Muscle layer of colon (tissue), 2 donors: ENCODE measurements at regions not wholly inside any gene's neighbourhood (a gene's known extent, or its start where the extent isn't known, plus 50 kb on each side); places are given as distances from the start of the nearest gene placed in this dataset.

Experiments used
- H3K27ac ChIP-seq: one replicate; pipeline ENCODE4 v1.7.0; 2013; ENCODE audit warnings: low read depth, mild to moderate bottlenecking, low read length, moderate library complexity
- H3K27me3 ChIP-seq, 2 donors: one replicate each; pipeline ENCODE4 v1.7.0; 2013; ENCODE audit warnings: low read length in 2 of 2, mild to moderate bottlenecking in 2 of 2; ENCODE audit not compliant: insufficient read depth in 2 of 2, control insufficient read depth in 1 of 2
- H3K36me3 ChIP-seq: one replicate; pipeline ENCODE4 v1.7.0; 2013; ENCODE audit warnings: mild to moderate bottlenecking, low read length; ENCODE audit not compliant: insufficient read depth
- H3K4me1 ChIP-seq: one replicate; pipeline ENCODE4 v1.7.0; 2013; ENCODE audit warnings: mild to moderate bottlenecking, low read length; ENCODE audit not compliant: insufficient read depth
- H3K4me3 ChIP-seq, 2 donors: one replicate each; pipeline ENCODE4 v1.7.0; 2013; ENCODE audit warnings: low read length in 2 of 2, low read depth in 1 of 2, mild to moderate bottlenecking in 1 of 2, moderate library complexity in 1 of 2
- H3K9ac ChIP-seq: one replicate; pipeline ENCODE4 v1.7.0; 2013; ENCODE audit warnings: low read length
- H3K9me3 ChIP-seq: one replicate; pipeline ENCODE4 v1.7.0; 2013; ENCODE audit warnings: mild to moderate bottlenecking, low read length
- donor health status: abdominal sarcoma.
- donor health status: Adenocarcinoma of cecum.

GRCh38 chr14:97077687-97078086 is 280.5 kb downstream of the VRK1 start:
- no peak overlapping the region for H3K9ac ChIP-seq
- H3K27me3 ChIP-seq, result no peaks in the 10 kb centered on the region
- H3K4me1 ChIP-seq, result no peaks in the 10 kb centered on the region
- no peaks in the 10 kb centered on the region for H3K9me3 ChIP-seq
- H3K27ac ChIP-seq, result no peak overlapping the region
- H3K4me3 ChIP-seq, result no peak overlapping the region
- H3K36me3 ChIP-seq, result no peaks in the 10 kb centered on the region

DNA sequence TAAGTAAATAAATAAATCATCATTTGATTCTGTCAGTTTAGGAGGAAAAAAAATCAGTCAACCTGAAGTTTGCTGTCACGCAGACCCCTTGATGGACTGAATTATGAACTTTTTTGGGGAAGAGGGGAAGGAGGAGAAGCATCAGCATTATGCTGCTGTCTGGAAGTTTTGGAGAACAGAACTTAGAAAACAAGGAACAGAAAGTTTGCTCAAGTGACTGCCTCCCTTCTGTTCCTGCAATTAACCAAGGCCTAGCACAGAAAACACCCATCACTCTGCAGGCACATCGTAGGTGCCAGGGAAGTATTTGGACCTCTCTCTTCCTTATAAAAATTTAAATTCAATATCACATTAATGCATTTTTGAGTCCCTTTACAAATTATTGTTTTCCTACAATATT is 283.8 kb downstream of the VRK1 start:
- Histone ChIP-seq H3K9ac (no peak overlapping the region), H3K36me3 (no peaks in the 10 kb centered on the region), H3K4me1 (no peaks in the 10 kb centered on the region), H3K27me3 (no peaks in the 10 kb centered on the region), H3K4me3 (no peak overlapping the region), H3K27ac (no peak overlapping the region), H3K9me3 (peaks cover 5% of the 10 kb centered on the region)

GRCh38 chr14:97095269-97095668 is 298.1 kb downstream of the VRK1 start:
- Histone ChIP-seq H3K36me3 (no peaks in the 10 kb centered on the region), H3K4me1 (no peaks in the 10 kb centered on the region), H3K9ac (no peak overlapping the region), H3K27me3 (no peaks in the 10 kb centered on the region), H3K9me3 (no peaks in the 10 kb centered on the region), H3K27ac (no peak overlapping the region), H3K4me3 (no peak overlapping the region)

GRCh38 chr14:97097296-97097695 is 300.1 kb downstream of the VRK1 start:
- Histone ChIP-seq H3K36me3 (no peaks in the 10 kb centered on the region), H3K27me3 (no peaks in the 10 kb centered on the region), H3K9ac (no peak overlapping the region), H3K4me1 (no peaks in the 10 kb centered on the region), H3K4me3 (no peak overlapping the region), H3K27ac (no peak overlapping the region), H3K9me3 (no peaks in the 10 kb centered on the region)

- Histone ChIP-seq H3K36me3 (no peaks in the 10 kb centered on the region), H3K27ac (no peak overlapping the region), H3K9ac (no peak overlapping the region), H3K4me3 (no peak overlapping the region), H3K9me3 (no peaks in the 10 kb centered on the region), H3K27me3 (no peaks in the 10 kb centered on the region), H3K4me1 (no peaks in the 10 kb centered on the region)
Observed at GRCh38 chr14:97100306-97100705, 303.1 kb downstream of the VRK1 start.

DNA sequence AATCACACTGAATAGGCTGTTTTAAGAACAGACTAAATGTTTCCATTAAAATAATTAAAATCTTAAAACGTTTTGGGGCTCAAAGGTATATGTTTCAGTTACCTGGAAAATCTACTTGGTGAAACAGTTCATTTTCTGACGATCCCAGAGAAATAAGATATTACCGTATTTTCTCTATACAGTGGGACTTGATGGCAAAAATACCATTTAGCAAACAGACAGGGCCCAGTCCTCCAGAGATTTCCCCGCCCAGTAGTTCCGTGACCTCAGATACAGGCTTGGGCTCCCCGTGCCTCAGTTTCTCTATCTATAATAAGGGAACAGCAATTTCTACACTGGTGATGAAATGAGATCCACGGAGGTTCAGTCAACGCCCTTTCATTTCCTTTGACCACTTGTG is 304.4 kb downstream of the VRK1 start:
- Histone ChIP-seq H3K9me3 (no peaks in the 10 kb centered on the region), H3K27ac (no peak overlapping the region), H3K27me3 (no peaks in the 10 kb centered on the region), H3K4me3 (no peak overlapping the region), H3K4me1 (no peaks in the 10 kb centered on the region), H3K9ac (no peak overlapping the region), H3K36me3 (no peaks in the 10 kb centered on the region)

GRCh38 chr14:97104029-97104428 is 306.8 kb downstream of the VRK1 start:
- no peaks in the 10 kb centered on the region for H3K9me3 ChIP-seq
- H3K4me3 ChIP-seq, result no peak overlapping the region
- no peak overlapping the region for H3K27ac ChIP-seq
- H3K27me3 ChIP-seq, result no peaks in the 10 kb centered on the region
- H3K9ac ChIP-seq, result no peak overlapping the region
- H3K4me1 ChIP-seq, result no peaks in the 10 kb centered on the region
- H3K36me3 ChIP-seq, result no peaks in the 10 kb centered on the region

- no peaks in the 10 kb centered on the region for H3K36me3 ChIP-seq
- H3K9ac ChIP-seq, result no peak overlapping the region
- H3K9me3 ChIP-seq, result no peaks in the 10 kb centered on the region
- no peaks in the 10 kb centered on the region for H3K4me1 ChIP-seq
- H3K27me3 ChIP-seq, result no peaks in the 10 kb centered on the region
- H3K27ac ChIP-seq, result no peak overlapping the region
- H3K4me3 ChIP-seq, result no peak overlapping the region
Observed at GRCh38 chr14:97106166-97106565, 309.0 kb downstream of the VRK1 start.

- Histone ChIP-seq H3K27ac (no peak overlapping the region), H3K4me1 (no peaks in the 10 kb centered on the region), H3K36me3 (no peaks in the 10 kb centered on the region), H3K9me3 (no peaks in the 10 kb centered on the region), H3K27me3 (no peaks in the 10 kb centered on the region), H3K9ac (no peak overlapping the region), H3K4me3 (no peak overlapping the region)
Observed at GRCh38 chr14:97106609-97107008, 309.4 kb downstream of the VRK1 start.

- Histone ChIP-seq H3K27me3 (no peaks in the 10 kb centered on the region), H3K4me3 (no peak overlapping the region), H3K36me3 (no peaks in the 10 kb centered on the region), H3K9ac (no peak overlapping the region), H3K4me1 (no peaks in the 10 kb centered on the region), H3K9me3 (no peaks in the 10 kb centered on the region), H3K27ac (no peak overlapping the region)
Observed at GRCh38 chr14:97107080-97107479, 309.9 kb downstream of the VRK1 start.

GRCh38 chr14:97107760-97108159 is 310.6 kb downstream of the VRK1 start:
- Histone ChIP-seq H3K4me1 (no peaks in the 10 kb centered on the region), H3K4me3 (no peak overlapping the region), H3K27ac (no peak overlapping the region), H3K27me3 (no peaks in the 10 kb centered on the region), H3K9me3 (no peaks in the 10 kb centered on the region), H3K9ac (no peak overlapping the region), H3K36me3 (no peaks in the 10 kb centered on the region)

DNA sequence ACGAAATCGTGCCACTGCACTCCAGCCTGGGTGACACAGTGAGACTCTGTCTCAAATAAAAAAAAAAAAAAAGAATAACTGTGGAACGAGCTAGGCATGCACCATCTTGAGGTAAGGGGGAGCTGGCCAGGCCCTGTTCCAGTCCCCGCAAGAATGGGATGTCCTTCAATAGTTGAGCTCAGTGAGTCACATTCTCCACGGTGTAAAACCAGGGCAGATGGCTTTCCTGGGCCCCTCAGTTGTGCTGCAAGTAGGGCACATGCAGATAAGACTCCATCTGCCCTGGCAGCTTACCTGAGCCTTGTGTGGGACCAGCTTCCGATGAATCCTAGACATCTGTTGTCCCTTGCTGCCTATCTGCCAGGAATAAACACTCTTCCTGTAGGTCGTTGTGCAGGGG is 312.1 kb downstream of the VRK1 start:
- H3K36me3 ChIP-seq, result no peaks in the 10 kb centered on the region
- H3K27ac ChIP-seq, result no peak overlapping the region
- no peaks in the 10 kb centered on the region for H3K27me3 ChIP-seq
- H3K9ac ChIP-seq, result no peak overlapping the region
- H3K4me1 ChIP-seq, result no peaks in the 10 kb centered on the region
- H3K4me3 ChIP-seq, result no peak overlapping the region
- no peaks in the 10 kb centered on the region for H3K9me3 ChIP-seq
